Stimulated activated CD8-positive, alpha-beta memory T cell treated with anti-CD3 and anti-CD28 coated beads, Interleukin-15, amount 100 ng/mL, for 48 hours (primary cell): ENCODE measurements at regions not wholly inside any gene's neighbourhood (a gene's known extent, or its start where the extent isn't known, plus 50 kb on each side); places are given as distances from the start of the nearest gene placed in this dataset.

ENCODE experiments used
- DNase-seq, 2 donors: peaks; one replicate each; pipeline ENCODE4 v3.0.0-alpha.2; 2020; ENCODE audit warnings: low read depth in 2 of 2

DNA sequence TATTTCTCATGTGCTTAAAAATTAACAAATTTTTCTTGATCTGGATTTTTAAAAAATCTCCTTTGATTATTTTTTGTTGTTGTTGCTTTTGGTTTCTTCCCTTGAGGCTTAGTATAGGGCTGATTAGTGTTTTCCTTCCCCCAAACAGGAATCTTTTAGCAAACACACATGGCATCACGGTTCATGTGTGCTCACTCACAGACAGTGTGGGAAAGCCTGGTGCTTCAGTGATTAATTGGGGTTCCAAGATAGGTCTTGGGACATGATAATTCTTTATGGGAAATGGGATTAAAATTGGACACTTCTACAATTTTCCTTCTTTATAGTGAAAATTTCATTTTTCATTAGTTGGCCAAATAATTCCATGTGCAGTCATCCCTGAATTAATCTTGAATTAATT is 153.9 kb upstream of the SOX11 start:
- no peak for DNase-seq

DNA sequence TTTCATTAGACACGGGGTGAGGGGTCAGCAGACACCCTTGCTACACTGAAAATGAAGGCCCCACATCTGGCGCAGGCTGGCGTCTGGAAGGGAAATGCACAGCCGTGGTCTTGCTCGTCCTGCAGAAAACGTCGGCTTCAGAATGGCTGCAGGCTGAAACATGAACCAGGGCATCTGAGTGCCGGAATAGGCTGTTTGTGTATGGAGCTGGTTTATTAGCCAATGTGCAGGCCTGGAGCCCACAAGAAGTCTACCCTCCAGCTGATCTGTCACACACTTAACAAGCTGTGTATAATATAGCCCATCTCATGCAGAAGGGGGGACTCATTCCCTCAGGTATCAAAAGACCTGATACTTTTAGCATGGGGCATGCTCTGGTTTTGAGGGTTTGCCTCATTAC is 153.4 kb upstream of the SOX11 start:
- no peak for DNase-seq

DNA sequence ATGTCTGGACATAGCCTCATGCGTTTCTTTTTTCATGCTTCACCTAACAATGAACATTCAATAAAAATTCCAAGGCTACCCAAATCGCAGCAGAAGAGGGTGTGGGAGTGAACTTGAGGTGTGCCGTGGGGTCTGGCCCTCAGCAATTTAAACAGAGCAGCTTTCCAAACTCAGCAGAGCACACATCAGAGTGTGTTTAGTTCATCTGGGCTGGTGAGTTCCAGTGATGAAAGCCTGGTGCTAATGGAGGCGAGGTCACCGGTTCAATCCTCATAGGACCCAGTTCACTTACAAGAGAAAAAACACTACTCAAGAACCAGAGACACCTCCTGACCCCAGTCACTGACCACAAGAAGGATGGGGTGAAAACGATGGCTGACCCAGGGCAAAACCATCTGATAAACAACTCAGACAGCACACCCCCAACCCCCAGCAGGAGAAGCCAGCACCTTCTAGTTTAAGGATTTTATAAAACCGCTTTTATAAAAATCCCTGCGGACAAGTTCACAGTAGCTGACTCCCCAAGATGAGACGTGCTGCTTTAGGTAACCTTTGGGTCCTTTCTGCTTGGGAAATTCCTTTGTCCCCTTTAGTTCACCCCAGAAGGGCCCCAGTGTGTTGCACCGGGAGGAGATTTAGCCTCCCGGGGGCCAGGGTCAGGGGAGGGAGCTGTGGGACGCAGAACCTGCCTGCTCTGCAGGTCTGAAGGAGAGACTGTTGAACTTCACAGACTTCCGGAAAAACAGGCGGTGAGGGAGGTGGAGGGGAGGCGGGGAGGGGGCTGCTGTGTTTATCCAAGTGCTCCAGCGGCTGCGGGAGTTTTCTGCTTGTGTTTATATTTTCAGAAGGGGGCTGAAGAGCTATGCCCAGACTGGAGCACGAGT is 152.7 kb upstream of the SOX11 start:
- no peak for DNase-seq

DNA sequence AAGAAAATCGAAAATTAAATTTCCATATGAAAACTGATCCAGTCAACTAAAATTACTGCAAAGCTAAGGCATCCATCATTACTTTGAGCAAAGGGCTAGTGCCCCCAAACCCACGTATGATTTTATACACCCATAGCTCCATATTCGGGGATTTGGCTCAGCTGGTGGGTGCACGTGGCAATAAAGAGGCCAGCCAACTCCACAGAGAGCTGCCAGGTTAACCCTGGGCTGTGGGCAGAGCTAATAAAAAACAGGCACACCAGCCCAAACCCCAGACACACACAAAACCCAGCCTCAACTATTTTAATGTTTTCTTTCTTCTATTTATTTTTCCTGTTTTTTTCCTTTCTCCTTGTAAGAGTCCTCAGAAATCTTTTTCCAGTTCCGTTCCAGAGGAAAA is 151.3 kb upstream of the SOX11 start:
- DNase-seq = no peak

DNA sequence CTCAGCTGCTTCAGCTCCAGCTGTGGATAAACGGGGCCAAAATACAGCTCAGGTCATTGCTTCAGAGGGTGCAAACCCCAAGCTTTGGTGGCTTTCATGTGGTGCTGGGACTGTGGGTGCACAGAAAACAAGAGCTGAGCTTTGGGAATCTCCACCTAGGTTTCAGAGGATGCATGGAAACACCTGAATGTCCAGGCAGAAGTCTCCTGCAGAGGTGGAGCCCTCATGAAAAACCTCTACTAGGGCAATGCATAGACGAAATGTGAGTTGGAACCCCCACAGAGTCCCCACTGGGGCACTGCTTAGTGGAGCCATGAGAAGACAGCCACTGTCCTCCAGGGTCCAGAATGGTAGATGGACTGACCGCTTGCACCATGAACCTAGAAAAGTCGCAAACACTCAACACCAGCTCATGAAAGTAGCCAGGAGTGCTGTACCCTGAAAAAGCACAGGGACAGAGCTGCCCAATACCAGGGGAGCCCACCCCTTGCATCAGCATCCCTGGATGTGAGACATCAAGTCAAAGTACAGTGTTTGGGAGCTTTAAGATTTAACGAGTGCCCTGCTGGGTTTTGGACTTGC is 147.9 kb upstream of the SOX11 start:
- DNase-seq = no peak

DNA sequence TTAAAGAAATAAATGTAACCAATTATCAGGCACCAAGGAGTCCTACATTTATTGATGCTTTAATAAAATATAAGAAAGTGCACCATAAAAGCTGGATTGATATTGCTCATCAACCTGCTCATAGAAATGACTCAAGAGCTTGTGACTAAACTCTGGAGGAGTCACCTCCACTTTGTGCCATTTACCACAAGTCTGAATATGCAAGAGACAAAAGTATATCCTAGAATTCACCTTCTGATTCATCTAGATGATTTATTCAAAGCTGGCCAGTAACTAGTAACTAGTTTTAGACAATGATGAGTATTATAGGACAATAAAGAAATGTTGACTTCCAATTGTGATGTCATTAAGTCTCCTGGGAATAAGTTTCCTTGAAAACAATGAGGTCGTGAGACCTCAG is 146.0 kb upstream of the SOX11 start:
- DNase-seq = no peak

DNA sequence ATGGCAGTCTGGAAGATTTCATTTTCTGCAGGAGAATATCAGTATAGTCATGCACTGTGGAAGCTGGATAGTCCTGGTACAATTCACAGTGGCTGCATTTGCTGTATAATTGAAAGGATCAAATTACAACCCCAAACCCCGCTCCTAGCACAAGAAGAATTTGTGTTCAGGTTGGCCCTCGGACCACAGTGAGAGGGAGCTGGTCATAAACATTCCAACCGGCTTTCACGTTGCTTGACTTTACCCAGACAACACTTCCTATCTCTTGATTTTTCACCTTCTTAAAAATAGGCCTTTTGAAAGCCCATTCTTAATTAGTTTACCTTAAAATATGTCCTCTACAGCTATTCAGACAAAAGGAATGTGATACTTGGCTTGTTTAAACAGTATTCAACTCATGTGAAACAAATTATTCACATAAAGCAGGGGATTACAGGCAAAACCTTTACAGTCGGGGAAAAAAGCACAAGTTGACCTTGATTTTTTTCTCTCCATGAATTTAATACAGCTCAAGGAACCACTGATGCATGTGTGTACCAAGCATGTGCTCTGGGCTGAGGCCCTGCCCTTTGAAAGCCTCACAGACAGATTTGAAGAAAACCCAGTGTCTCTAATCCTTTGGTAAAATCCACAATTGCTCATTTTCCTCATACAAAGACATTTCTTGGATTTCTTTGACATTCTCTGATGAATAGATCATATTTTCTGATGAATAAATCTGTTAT is 143.0 kb upstream of the SOX11 start:
- DNase-seq = no peak

DNA sequence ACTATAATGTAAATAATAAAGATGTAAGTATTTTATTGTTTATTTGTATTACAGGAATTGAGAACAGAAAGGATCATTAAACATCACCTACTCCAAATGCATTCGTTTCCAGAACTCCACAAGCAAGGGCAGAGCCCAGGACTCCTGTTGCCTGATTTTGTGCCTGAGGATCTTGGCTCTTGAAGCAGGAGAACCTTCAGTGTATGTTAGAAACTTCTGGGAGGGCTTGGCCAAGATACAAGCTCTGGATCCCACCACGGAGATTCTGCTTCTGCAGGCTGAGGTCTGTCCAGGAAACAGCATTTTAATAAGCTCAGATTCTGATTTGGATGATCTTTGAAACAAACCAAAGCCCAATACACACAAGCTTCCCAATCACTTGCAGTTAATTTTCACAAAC is 142.4 kb upstream of the SOX11 start:
- DNase-seq = no peak

DNA sequence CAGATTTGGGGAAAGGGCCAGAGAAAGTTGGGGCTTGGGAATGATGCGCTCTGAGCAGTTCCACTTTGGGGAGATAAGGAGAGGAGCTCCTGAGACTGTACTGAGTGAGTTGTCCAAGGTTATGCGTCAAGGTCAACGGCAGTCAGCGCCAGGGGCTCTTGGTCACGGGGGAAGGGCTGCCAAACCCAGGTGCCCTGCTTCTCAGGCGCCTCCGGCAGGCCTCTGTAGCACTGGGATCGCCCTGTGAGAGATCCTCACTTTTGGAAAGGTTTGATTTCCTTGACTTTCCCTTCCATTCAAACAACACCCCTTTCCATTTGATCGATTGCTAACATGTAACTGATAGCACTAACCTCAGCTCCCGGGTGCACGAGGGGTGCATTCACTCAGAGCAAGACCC is 136.5 kb upstream of the SOX11 start:
- DNase-seq = no peak

DNA sequence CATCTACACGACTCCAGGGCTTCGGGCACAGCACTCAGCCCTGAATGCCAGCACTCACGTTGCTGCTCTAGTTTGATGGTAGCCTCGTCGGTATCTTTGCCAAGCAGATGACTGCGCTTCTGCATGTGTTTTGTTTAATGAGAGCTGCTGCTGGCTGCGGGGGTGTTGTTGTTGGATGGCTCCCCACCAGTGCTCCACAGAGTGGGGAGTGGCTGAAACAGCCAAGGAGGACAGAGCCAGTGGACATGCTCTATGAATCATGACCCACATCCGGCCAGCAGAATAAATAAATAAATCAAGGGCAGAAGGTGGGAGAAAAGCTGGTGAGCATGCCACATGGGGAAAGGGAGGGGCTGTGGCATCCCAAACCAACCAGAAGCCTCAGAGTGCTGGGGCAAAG is 131.2 kb upstream of the SOX11 start:
- no peak for DNase-seq

DNA sequence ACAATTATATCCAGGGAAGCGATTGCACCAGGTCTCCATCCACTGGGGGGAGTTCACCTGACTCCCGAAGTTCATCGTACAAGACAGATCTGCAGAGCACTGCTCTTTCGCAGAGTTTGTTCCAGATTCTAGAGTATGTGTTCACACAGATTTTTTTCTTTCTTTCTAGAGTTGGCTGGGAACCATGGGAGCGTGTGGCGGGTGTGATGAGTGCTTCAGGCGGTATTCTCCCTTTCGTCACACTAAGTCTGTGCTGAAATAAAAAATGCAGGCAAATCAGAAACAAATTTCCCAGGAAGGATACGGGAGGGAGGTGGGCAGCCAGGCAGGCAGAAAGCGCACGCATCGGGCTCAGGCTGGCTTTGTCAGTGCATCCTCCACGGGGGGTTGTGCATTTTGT is 129.8 kb upstream of the SOX11 start:
- no peak for DNase-seq

DNA sequence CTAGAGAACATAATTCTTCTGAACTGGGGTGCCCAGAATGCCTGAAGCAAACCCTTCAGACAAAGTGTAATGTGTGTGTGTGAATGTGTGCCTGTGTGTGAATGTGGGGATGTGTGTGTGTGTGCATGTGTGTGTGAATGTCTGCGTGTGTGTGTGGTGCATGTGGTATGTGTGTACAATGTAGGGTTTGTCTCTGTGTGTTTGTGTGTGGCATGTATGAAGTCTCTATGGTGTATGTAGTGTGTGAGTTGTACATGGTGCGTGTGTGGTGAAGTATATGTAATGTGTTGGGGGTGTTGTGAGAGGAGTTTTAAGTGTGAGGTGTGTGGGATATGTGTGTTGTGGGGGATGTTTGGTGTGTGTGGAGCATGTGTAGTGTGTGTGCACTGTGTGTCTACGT is 129.3 kb upstream of the SOX11 start:
- DNase-seq = no peak

DNA sequence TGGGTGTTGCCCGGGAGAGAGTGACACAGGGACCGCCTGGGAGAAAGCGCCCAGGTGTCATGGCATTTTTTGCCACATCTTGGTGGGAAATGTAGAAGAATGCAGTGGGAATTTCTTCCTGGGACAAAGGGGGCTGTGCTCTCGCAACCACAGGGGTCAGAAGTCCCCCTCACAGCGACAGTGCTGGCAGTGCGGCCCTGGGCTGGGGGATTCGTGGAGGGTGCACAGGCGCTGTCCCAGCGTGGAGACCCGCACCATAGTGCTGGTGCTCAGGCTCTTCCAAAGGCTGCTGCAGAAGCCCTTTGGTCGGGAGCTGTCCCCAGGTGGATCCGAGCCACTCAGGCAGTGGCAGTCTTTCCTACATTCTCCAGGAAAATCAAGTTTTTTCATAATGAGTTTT is 128.8 kb upstream of the SOX11 start:
- no peak for DNase-seq

DNA sequence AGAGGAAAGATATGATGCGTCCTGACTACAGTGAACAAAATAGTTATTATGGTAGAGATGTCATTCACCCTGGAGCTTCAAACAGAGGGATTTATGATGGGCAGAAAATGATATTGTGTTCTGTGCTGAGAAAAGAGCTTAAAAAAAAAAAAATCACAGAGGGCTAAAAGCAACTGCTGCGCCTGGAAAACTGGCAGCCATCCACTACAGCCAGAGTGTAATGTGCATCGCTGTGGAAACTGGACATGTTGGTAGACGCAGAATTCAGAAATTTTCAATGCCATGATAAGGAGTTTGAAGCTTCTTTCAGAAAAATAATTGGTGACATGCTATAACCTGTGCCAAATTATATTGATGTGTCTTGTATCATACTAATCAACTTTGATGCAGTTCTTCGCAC is 122.9 kb upstream of the SOX11 start:
- no peak for DNase-seq

DNA sequence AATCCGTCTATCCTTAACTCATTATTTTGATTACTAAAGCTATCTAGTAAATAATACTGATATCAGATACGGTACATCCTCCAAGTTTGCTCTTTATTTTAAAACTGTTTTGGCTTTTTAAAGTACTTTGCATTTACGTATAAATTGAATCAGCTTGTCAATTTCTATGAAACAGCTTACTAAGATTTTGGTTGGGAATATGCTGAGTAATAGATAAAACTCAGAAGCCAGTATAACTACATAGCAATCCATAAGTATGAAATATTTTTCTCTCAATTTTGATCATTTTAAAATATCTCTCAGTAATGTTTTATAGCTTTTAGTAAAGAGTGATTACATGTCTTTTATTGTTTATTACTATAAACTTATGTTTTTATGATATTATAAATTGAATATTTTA is 116.2 kb upstream of the SOX11 start:
- no peak for DNase-seq

DNA sequence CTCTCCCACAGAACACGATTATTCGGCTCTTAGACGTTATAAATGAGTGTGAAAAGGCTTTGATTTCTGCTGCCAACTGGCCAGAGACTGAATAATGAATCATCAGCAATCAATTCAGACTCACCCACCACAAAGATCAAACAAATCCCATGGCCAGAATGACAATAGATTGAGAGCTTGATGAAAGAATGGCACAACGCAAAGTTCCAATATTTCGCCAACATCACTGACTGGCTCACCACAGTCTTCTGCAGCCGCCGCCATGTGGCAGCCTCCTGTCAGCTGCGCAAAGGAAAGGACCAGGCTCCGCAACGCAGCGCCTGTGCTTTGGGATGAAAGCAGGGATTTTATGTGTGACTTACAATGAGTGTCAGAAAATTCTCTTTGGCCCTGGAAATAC is 104.4 kb upstream of the SOX11 start:
- no peak for DNase-seq

DNA sequence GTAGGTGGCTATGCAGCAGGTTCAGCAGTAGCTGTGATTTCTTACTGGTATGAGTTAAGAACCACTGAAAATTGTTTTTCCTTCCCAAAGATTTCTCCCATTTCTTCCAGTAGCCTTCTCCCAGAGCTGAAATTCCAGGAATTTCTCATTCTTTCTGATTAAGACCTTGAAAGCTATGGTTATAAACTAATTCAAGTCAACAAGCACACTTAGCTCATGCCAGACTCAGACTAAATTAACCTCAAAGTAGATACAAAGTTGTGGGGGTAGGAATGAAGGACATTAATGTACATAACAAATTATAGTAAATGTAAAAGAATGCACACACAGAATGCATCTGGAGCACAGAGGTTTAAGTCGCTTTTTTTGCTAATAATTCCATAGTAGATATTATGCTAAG is 103.6 kb upstream of the SOX11 start:
- no peak for DNase-seq

DNA sequence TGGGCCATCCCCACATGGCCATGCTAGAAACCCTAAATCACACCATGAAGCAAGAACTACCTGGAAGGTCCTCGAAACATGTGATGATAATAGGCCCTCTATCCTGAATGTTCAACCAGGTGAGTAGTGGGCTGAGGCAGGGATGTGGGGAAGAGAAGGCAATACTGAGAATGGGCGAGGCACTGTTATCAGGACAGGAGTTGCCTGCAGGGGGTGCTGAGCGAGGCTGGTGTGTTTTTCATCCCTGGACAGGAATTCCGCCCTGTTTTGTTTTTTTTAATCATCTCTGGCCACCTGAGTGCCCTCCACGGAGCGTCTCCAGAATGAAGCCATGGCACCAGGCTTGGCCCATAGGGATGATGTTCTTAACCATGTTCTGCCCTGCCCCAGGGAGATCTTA is 103.0 kb upstream of the SOX11 start:
- DNase-seq = no peak

DNA sequence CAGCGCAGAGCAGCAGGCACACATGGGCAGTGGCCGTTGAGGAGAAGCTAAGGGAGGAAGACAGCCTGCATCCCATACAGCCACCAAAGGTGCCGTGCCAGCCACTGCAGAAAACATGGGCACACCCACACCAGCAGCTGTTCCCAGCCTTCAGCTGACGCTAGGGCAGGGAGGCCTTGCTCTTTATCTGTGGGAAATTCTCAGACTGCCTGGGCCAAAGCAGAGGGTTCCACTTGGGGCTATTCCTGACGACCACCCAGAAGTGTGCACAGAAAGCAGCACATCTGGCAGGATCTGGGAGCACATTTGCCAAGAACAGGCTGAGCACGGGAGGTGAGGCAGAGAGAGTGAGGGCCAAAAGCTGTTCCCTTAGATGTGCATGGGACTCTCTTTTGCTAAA is 101.3 kb upstream of the SOX11 start:
- DNase-seq = no peak

DNA sequence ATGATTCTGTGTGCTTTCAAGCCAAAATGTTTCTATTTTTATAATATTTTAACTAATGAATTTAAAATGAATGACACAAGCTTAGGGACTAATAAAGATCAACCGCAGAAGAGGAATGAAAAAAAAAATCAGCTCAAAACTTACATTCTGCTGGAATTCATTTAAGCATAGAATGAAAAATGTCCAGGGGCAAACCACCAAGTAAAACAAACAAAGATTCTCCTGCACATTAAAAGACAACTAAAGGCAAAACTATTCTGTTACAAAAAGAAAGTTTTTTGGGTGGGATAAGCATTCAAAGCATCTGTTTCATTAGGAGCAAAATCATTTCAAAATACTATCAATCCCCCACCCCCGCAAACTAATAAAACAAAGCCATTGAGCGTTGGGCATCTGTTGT is 99.3 kb upstream of the SOX11 start:
- DNase-seq = no peak

DNA sequence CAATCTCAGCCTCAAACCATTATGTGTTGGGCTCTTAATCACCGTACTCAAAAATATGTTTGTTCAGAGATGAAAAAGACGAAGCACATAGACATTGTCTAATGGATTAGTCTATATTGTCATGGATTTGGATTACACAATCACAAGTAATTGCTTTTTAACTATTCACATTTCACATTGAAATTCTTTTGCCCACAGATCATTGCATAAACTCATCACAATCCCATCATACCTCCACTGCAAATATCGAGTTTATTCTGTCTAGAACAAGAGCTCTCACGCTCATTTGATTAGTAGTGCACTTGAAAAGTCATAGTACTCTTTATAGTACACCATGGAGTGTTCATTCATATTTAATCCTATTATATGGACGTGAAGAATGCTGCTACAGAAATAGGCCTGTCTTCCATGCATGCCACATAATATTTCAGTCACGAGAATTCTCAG is 97.9 kb upstream of the SOX11 start:
- no peak for DNase-seq

DNA sequence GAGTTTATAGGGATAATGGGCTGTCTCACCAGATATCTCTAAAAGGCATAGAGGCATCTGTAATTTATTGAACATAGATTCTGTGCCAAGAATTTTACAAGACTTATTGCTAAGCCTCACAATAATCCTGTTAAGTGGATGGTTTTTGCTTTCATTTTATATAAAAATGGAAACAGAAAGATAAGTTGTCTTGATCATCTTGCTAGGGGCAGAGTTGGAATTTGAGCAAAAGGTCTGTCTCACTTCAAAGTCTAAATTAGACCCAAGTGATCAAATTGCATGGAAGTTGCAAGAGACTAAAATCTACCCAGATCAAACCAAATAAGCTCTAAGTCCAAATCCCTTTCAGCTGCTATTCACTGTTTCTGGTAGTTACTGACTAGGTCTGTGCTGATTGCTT is 95.3 kb upstream of the SOX11 start:
- no peak for DNase-seq

DNA sequence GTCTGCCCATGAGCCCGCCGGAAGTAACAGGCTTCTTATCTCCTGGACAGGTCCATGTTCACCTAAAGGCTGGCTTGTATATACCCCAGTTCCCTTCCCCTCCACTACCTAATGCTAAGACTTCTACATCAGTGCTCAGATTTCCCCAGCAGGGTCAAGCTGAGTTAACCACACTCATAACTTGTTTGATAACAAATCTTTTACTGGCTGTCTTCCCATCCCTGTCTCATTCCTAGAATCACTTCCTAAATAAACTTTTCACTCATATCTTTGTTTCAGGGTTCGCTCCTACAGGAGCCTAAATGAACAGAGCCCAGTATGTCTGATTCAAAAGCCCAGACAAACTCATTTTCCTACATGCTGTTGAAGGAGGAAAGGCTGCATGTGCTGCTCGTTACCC is 94.0 kb upstream of the SOX11 start:
- no peak for DNase-seq
